Fibroblast of lung (primary cell): ENCODE measurements at regions not wholly inside any gene's neighbourhood (a gene's known extent, or its start where the extent isn't known, plus 50 kb on each side); places are given as distances from the start of the nearest gene placed in this dataset.

Source experiments
- EZH2 ChIP-seq: IDR thresholded peaks from 2 replicates; pipeline ENCODE4 v1.5.1; 2012; ENCODE audit warnings: low read length, control low read depth, mild to moderate bottlenecking; ENCODE audit errors: missing control alignments
- TF ChIP-seq, protein P1 (sequence below), 2 donors: IDR thresholded peaks in 1 of 2; conservative IDR thresholded peaks in 1 of 2; 1 replicate in 1 of 2; 2 replicates in 1 of 2; pipeline ENCODE4 v1.5.1; 2011 to 2012; ENCODE audit warnings: low read length in 2 of 2, control low read depth in 1 of 2, inconsistent platforms in 1 of 2, low read depth in 1 of 2, mild to moderate bottlenecking in 1 of 2

DNA sequence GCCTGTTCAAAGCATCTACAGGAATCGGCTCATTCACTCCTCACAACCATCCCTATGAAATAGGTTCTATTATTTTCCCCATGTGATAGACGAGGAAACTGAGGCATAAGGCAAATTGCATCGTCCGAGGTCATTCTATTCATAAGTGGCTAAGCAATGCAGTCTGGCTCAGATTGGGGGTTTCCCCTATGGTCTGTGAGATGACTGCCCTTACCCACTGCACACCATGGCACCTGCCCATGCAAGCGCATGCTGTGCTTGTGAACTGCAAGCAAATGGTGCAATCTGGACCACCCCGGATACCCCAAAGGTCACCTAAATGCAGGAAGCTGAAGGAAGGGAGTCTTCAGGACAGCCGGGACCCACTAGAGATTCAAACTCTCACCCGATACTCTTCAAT lies 123.4 kb upstream of the SOD1 start:
- TF ChIP-seq, protein P1, sequence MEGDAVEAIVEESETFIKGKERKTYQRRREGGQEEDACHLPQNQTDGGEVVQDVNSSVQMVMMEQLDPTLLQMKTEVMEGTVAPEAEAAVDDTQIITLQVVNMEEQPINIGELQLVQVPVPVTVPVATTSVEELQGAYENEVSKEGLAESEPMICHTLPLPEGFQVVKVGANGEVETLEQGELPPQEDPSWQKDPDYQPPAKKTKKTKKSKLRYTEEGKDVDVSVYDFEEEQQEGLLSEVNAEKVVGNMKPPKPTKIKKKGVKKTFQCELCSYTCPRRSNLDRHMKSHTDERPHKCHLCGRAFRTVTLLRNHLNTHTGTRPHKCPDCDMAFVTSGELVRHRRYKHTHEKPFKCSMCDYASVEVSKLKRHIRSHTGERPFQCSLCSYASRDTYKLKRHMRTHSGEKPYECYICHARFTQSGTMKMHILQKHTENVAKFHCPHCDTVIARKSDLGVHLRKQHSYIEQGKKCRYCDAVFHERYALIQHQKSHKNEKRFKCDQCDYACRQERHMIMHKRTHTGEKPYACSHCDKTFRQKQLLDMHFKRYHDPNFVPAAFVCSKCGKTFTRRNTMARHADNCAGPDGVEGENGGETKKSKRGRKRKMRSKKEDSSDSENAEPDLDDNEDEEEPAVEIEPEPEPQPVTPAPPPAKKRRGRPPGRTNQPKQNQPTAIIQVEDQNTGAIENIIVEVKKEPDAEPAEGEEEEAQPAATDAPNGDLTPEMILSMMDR (conservative IDR thresholded peaks at IDR 0.05 in 1 of 2, IDR thresholded peaks at IDR 0.05 in 1 of 2; ENCODE audit: low read depth in 1 of 2, low read length in 2 of 2) = no peak
- TF ChIP-seq EZH2 = no peak
